Trophoblast cell (in vitro differentiated cells and primary cell): ENCODE measurements at regions not wholly inside any gene's neighbourhood (a gene's known extent, or its start where the extent isn't known, plus 50 kb on each side); places are given as distances from the start of the nearest gene placed in this dataset.
A peak's percentile ranks its signal among the peaks of the same experiment; 100 is the strongest.

Experiments used
- DNase-seq, 2 donors: peaks; one replicate each; pipeline ENCODE4 v3.0.0-alpha.2; 2016
- H2AFZ ChIP-seq: 2 replicates; pipeline ENCODE4 v1.6.1; 2013; ENCODE audit warnings: low read length, moderate library complexity, mild to moderate bottlenecking; ENCODE audit not compliant: insufficient read depth, poor library complexity
- H2AK5ac ChIP-seq: 2 replicates; pipeline ENCODE4 v1.6.1; 2013; ENCODE audit warnings: mild to moderate bottlenecking, low read length
- H2BK120ac ChIP-seq: 2 replicates; pipeline ENCODE4 v1.6.1; 2013; ENCODE audit warnings: low read length, mild to moderate bottlenecking, moderate library complexity; ENCODE audit not compliant: insufficient read depth, poor library complexity
- H2BK12ac ChIP-seq: 2 replicates; pipeline ENCODE4 v1.6.1; 2013; ENCODE audit warnings: mild to moderate bottlenecking, low read length, moderate library complexity
- H2BK5ac ChIP-seq: 2 replicates; pipeline ENCODE4 v1.6.1; 2013; ENCODE audit warnings: low read length, low read depth, moderate library complexity, mild to moderate bottlenecking; ENCODE audit not compliant: poor library complexity
- H3K14ac ChIP-seq: 2 replicates; pipeline ENCODE4 v1.6.1; 2013; ENCODE audit warnings: mild to moderate bottlenecking, low read length
- H3K18ac ChIP-seq: 2 replicates; pipeline ENCODE4 v1.6.1; 2013; ENCODE audit warnings: mild to moderate bottlenecking, low read length
- H3K23ac ChIP-seq: 2 replicates; pipeline ENCODE4 v1.6.1; 2013; ENCODE audit warnings: low read length
- H3K27ac ChIP-seq: 2 replicates; pipeline ENCODE4 v1.5.1; 2013; ENCODE audit warnings: low read depth, mild to moderate bottlenecking, inconsistent platforms, low read length, moderate library complexity
- H3K27me3 ChIP-seq: 2 replicates; pipeline ENCODE4 v1.6.1; 2013; ENCODE audit warnings: inconsistent platforms, mild to moderate bottlenecking, low read length, moderate library complexity; ENCODE audit not compliant: insufficient read depth
- H3K36me3 ChIP-seq, 2 experiments: 1 replicate in 1 of 2; 2 replicates in 1 of 2; pipeline ENCODE4 v1.6.1; 2013; ENCODE audit warnings: low read length in 2 of 2, mild to moderate bottlenecking in 2 of 2, moderate library complexity in 1 of 2; ENCODE audit not compliant: insufficient read depth in 2 of 2, control insufficient read depth in 1 of 2
- H3K4ac ChIP-seq: 2 replicates; pipeline ENCODE4 v1.6.1; 2013; ENCODE audit warnings: low read depth, mild to moderate bottlenecking, low read length, moderate library complexity
- H3K4me1 ChIP-seq, 2 experiments: 1 replicate in 1 of 2; 2 replicates in 1 of 2; pipeline ENCODE4 v1.6.1; 2013; ENCODE audit warnings: low read length in 2 of 2, mild to moderate bottlenecking in 2 of 2, moderate library complexity in 1 of 2; ENCODE audit not compliant: insufficient read depth in 2 of 2, control insufficient read depth in 1 of 2
- H3K4me2 ChIP-seq: 2 replicates; pipeline ENCODE4 v1.6.1; 2013; ENCODE audit warnings: inconsistent platforms, mild to moderate bottlenecking, low read length, moderate library complexity
- H3K4me3 ChIP-seq: 2 replicates; pipeline ENCODE4 v1.5.1; 2013; ENCODE audit warnings: mild to moderate bottlenecking, low read depth, low read length, inconsistent platforms
- H3K79me1 ChIP-seq: one replicate; pipeline ENCODE4 v1.6.1; 2013; ENCODE audit warnings: low read length
- H3K79me2 ChIP-seq: 2 replicates; pipeline ENCODE4 v1.6.1; 2013; ENCODE audit warnings: low read length, mild to moderate bottlenecking; ENCODE audit not compliant: control insufficient read depth, insufficient read depth, poor library complexity
- H3K9ac ChIP-seq: 2 replicates; pipeline ENCODE4 v1.6.1; 2013; ENCODE audit warnings: mild to moderate bottlenecking, low read length
- H3K9me3 ChIP-seq: 2 replicates; pipeline ENCODE4 v1.6.1; 2013; ENCODE audit warnings: low read depth, mild to moderate bottlenecking, control low read depth, inconsistent platforms, low read length; ENCODE audit not compliant: insufficient read depth
- H4K12ac ChIP-seq: 2 replicates; pipeline ENCODE4 v1.6.1; 2013; ENCODE audit warnings: low read depth, mild to moderate bottlenecking, low read length, moderate library complexity
- H4K8ac ChIP-seq: 2 replicates; pipeline ENCODE4 v1.6.1; 2013; ENCODE audit warnings: low read depth, mild to moderate bottlenecking, low read length, moderate library complexity
- H4K91ac ChIP-seq: one replicate; pipeline ENCODE4 v1.6.1; 2013; ENCODE audit warnings: low read depth, mild to moderate bottlenecking, low read length, moderate library complexity
- WGBS: extraction: QIAGEN DNeasy Blood & Tissue Kit; methylation state at CpG from one replicate; pipeline ENCODE4 v1.1.7; 2013; ENCODE audit warnings: missing lambda C conversion rate; ENCODE audit not compliant: insufficient read length, insufficient coverage; ENCODE audit errors: extremely low coverage; 5-methylcytosine and 5-hydroxymethylcytosine counted together

GRCh38 chr11:106497822-106498221, 420.4 kb downstream of the AASDHPPT start:
- no peaks in the 10 kb centered on the region for H3K9me3 ChIP-seq
- H3K27me3 ChIP-seq, result no peaks in the 10 kb centered on the region
- no peak overlapping the region for H2AK5ac ChIP-seq
- no peak overlapping the region for H4K91ac ChIP-seq
- no peaks in the 10 kb centered on the region for H3K36me3 ChIP-seq
- no peaks in the 10 kb centered on the region for H3K79me2 ChIP-seq
- H3K18ac ChIP-seq, result no peak overlapping the region
- DNase-seq, result peak; percentile 27 to 48
- no peak overlapping the region for H3K4ac ChIP-seq
- no peak overlapping the region for H2BK12ac ChIP-seq
- H3K4me2 ChIP-seq, result no peak overlapping the region
- H2BK120ac ChIP-seq, result no peak overlapping the region
- H3K14ac ChIP-seq, result no peak overlapping the region
- WGBS, result no CpG with 5 or more reads among the region's 2 CpGs
- no peak overlapping the region for H4K8ac ChIP-seq
- no peak overlapping the region for H3K4me3 ChIP-seq
- H3K23ac ChIP-seq, result no peak overlapping the region
- H2AFZ ChIP-seq, result no peak overlapping the region
- no peak overlapping the region for H2BK5ac ChIP-seq
- H4K12ac ChIP-seq, result no peak overlapping the region
- no peak overlapping the region for H3K27ac ChIP-seq
- H3K79me1 ChIP-seq, result no peaks in the 10 kb centered on the region
- no peaks in the 10 kb centered on the region for H3K4me1 ChIP-seq
- H3K9ac ChIP-seq, result no peak overlapping the region

- Histone ChIP-seq H2AFZ (no peak overlapping the region), H3K4me3 (no peak overlapping the region), H2BK5ac (no peak overlapping the region), H2AK5ac (no peak overlapping the region), H3K14ac (no peak overlapping the region), H3K18ac (no peak overlapping the region), H3K79me2 (no peaks in the 10 kb centered on the region), H2BK120ac (no peak overlapping the region), H3K9me3 (no peaks in the 10 kb centered on the region), H4K91ac (no peak overlapping the region), H3K79me1 (no peaks in the 10 kb centered on the region), H3K4me1 (no peaks in the 10 kb centered on the region), H3K23ac (no peak overlapping the region), H4K12ac (no peak overlapping the region), H3K4me2 (no peak overlapping the region), H3K36me3 (no peaks in the 10 kb centered on the region), H3K27ac (no peak overlapping the region), H3K9ac (no peak overlapping the region), H2BK12ac (no peak overlapping the region), H3K27me3 (no peaks in the 10 kb centered on the region), H4K8ac (no peak overlapping the region), H3K4ac (no peak overlapping the region)
- peak; percentile 3 to 51 for DNase-seq
- no CpG with 5 or more reads among the region's 1 CpG for WGBS
Measured at GRCh38 chr11:106503901-106504300, 426.4 kb downstream of the AASDHPPT start.

GRCh38 chr11:106507645-106508306, 430.3 kb downstream of the AASDHPPT start:
- H3K36me3 ChIP-seq, result no peaks in the 10 kb centered on the region
- no peak overlapping the region for H4K12ac ChIP-seq
- no peak overlapping the region for H3K27ac ChIP-seq
- H3K4ac ChIP-seq, result no peak overlapping the region
- no peak overlapping the region for H2BK120ac ChIP-seq
- no peaks in the 10 kb centered on the region for H3K27me3 ChIP-seq
- H3K9me3 ChIP-seq, result no peaks in the 10 kb centered on the region
- H3K4me2 ChIP-seq, result no peak overlapping the region
- DNase-seq, result no peak
- H3K79me2 ChIP-seq, result no peaks in the 10 kb centered on the region
- H3K4me1 ChIP-seq, result no peaks in the 10 kb centered on the region
- no peaks in the 10 kb centered on the region for H3K79me1 ChIP-seq
- H2BK5ac ChIP-seq, result no peak overlapping the region
- no peak overlapping the region for H3K9ac ChIP-seq
- H3K23ac ChIP-seq, result no peak overlapping the region
- no peak overlapping the region for H2AFZ ChIP-seq
- no peak overlapping the region for H3K18ac ChIP-seq
- H3K4me3 ChIP-seq, result no peak overlapping the region
- H3K14ac ChIP-seq, result no peak overlapping the region
- no CpG with 5 or more reads among the region's 1 CpG for WGBS
- no peak overlapping the region for H2BK12ac ChIP-seq
- H4K8ac ChIP-seq, result no peak overlapping the region
- H4K91ac ChIP-seq, result no peak overlapping the region
- no peak overlapping the region for H2AK5ac ChIP-seq

- H3K4me1 ChIP-seq, result no peaks in the 10 kb centered on the region
- no peaks in the 10 kb centered on the region for H3K27me3 ChIP-seq
- no peak overlapping the region for H2BK120ac ChIP-seq
- no peak overlapping the region for H3K4ac ChIP-seq
- H3K36me3 ChIP-seq, result no peaks in the 10 kb centered on the region
- no peaks in the 10 kb centered on the region for H3K79me2 ChIP-seq
- no peak overlapping the region for H2AFZ ChIP-seq
- no peak overlapping the region for H3K4me3 ChIP-seq
- no peak overlapping the region for H4K8ac ChIP-seq
- no peaks in the 10 kb centered on the region for H3K79me1 ChIP-seq
- no peak overlapping the region for H4K12ac ChIP-seq
- no peak overlapping the region for H2BK12ac ChIP-seq
- H3K4me2 ChIP-seq, result no peak overlapping the region
- no peak overlapping the region for H2BK5ac ChIP-seq
- H3K9me3 ChIP-seq, result no peaks in the 10 kb centered on the region
- no peak overlapping the region for H3K9ac ChIP-seq
- no CpG with 5 or more reads among the region's 1 CpG for WGBS
- no peak overlapping the region for H3K27ac ChIP-seq
- H4K91ac ChIP-seq, result no peak overlapping the region
- H3K23ac ChIP-seq, result no peak overlapping the region
- no peak overlapping the region for H3K18ac ChIP-seq
- H3K14ac ChIP-seq, result no peak overlapping the region
- no peak for DNase-seq
- no peak overlapping the region for H2AK5ac ChIP-seq
Measured at GRCh38 chr11:106514706-106515105, 437.2 kb downstream of the AASDHPPT start.
